ENCODE measurements at regions not wholly inside any gene's neighbourhood (a gene's known extent, or its start where the extent isn't known, plus 50 kb on each side); places are given as distances from the start of the nearest gene placed in this dataset.

- no peak for DNase-seq
These were observed 526.1 kb upstream of the KLF4 start for GRCh38 chr9:108015690-108016089.

- no peak for DNase-seq
These were observed 524.8 kb upstream of the KLF4 start for GRCh38 chr9:108014353-108014752.

GRCh38 chr9:108012886-108013665 lies 523.5 kb upstream of the KLF4 start:
- no peak for DNase-seq

- no peak for DNase-seq
These were observed 522.8 kb upstream of the KLF4 start for GRCh38 chr9:108012405-108012804.

GRCh38 chr9:108003526-108003925 lies 514.0 kb upstream of the KLF4 start:
- no peak for DNase-seq

GRCh38 chr9:108002371-108002956 lies 512.9 kb upstream of the KLF4 start:
- DNase-seq: no peak

- DNase-seq: no peak
These were observed 511.7 kb upstream of the KLF4 start for GRCh38 chr9:108001237-108001636.

- no peak for DNase-seq
These were observed 510.3 kb upstream of the KLF4 start for GRCh38 chr9:107999890-108000289.

- peak; percentile 7 for DNase-seq
These were observed 509.4 kb upstream of the KLF4 start for GRCh38 chr9:107999011-107999410.

GRCh38 chr9:107994648-107995047 lies 505.1 kb upstream of the KLF4 start:
- no peak for DNase-seq

GRCh38 chr9:107992271-107992670 lies 502.7 kb upstream of the KLF4 start:
- DNase-seq: no peak

- DNase-seq: no peak
These were observed 502.0 kb upstream of the KLF4 start for GRCh38 chr9:107991581-107991980.

GRCh38 chr9:107989544-107989943 lies 500.0 kb upstream of the KLF4 start:
- DNase-seq: no peak

GRCh38 chr9:107989099-107989498 lies 499.5 kb upstream of the KLF4 start:
- no peak for DNase-seq

GRCh38 chr9:107984956-107985355 lies 495.4 kb upstream of the KLF4 start:
- no peak for DNase-seq

- no peak for DNase-seq
These were observed 494.2 kb upstream of the KLF4 start for GRCh38 chr9:107983762-107984161.

- no peak for DNase-seq
These were observed 493.6 kb upstream of the KLF4 start for GRCh38 chr9:107983181-107983603.

- no peak for DNase-seq
These were observed 493.2 kb upstream of the KLF4 start for GRCh38 chr9:107982745-107983144.

GRCh38 chr9:107982001-107982400 lies 492.4 kb upstream of the KLF4 start:
- DNase-seq: no peak

GRCh38 chr9:107980984-107981383 lies 491.4 kb upstream of the KLF4 start:
- DNase-seq: no peak

GRCh38 chr9:107976767-107977166 lies 487.2 kb upstream of the KLF4 start:
- no peak for DNase-seq

- DNase-seq: no peak
These were observed 485.9 kb upstream of the KLF4 start for GRCh38 chr9:107975426-107976010.

- no peak for DNase-seq
These were observed 483.9 kb upstream of the KLF4 start for GRCh38 chr9:107973451-107973850.

- DNase-seq: no peak
These were observed 482.8 kb upstream of the KLF4 start for GRCh38 chr9:107972346-107972745.

Data from NCI-H345 (cell line).